B cell (primary cell): ENCODE measurements at regions not wholly inside any gene's neighbourhood (a gene's known extent, or its start where the extent isn't known, plus 50 kb on each side); places are given as distances from the start of the nearest gene placed in this dataset.

Experiments
- ATAC-seq: fragments of 200-7000 bp; cut with Tn5 transposase; one replicate; pipeline ENCODE4 v1.10.0; 2021; ENCODE audit warnings: low read depth, mild to moderate bottlenecking, moderate number of reproducible peaks, moderate library complexity
- CTCF ChIA-PET: fragments of 350-600 bp; sonication (Branson Sonifier 250); formaldehyde crosslinking; loops from one replicate; lab custom pipeline; 2021; ENCODE audit warnings: antibody characterized with exemption, inconsistent platforms; lab: Charles Lee
- POLR2A ChIA-PET: fragments of 350-600 bp; sonication (Branson Sonifier 250); formaldehyde crosslinking; loops from one replicate; lab custom pipeline; 2021; ENCODE audit warnings: antibody characterized with exemption; lab: Charles Lee
- DNase-seq: peaks from one replicate; pipeline ENCODE4 v3.0.0; 2013
- H2AFZ ChIP-seq: 2 replicates; pipeline ENCODE4 v1.6.1; 2012; ENCODE audit warnings: mild to moderate bottlenecking, low read depth, low read length; ENCODE audit not compliant: insufficient read depth, poor library complexity, severe bottlenecking
- H3K27ac ChIP-seq, 2 donors: 1 replicate in 1 of 2; 2 replicates in 1 of 2; pipeline ENCODE4 v1.5.1; 2012 to 2013; ENCODE audit warnings: low read length in 2 of 2, mild to moderate bottlenecking in 2 of 2, moderate library complexity in 1 of 2
- H3K27me3 ChIP-seq, 4 experiments: fragments of 200-600 bp in 1 of 4; sonication (generic) in 1 of 4; replicated peaks in 1 of 4; 1 replicate in 2 of 4; 2 replicates in 2 of 4; pipeline versions ENCODE4 v1.6.1 to v1.7.0; 2013 to 2016; ENCODE audit warnings: low read length in 3 of 4, mild to moderate bottlenecking in 2 of 4, mixed read lengths in 1 of 4, moderate library complexity in 1 of 4; ENCODE audit not compliant: insufficient read depth in 4 of 4, control insufficient read depth in 3 of 4; ENCODE audit errors: control extremely low read depth in 1 of 4
- H3K36me3 ChIP-seq, 2 experiments: replicated peaks in 1 of 2; 1 replicate in 1 of 2; 2 replicates in 1 of 2; pipeline versions ENCODE4 v1.6.1 to v1.7.1; 2013; ENCODE audit warnings: low read length in 1 of 2; ENCODE audit not compliant: insufficient read depth in 2 of 2, control insufficient read depth in 1 of 2; ENCODE audit errors: control extremely low read depth in 1 of 2, extremely low read depth in 1 of 2
- H3K4me1 ChIP-seq, 2 donors: fragments of 200-600 bp in 1 of 2; sonication (generic) in 1 of 2; 1 replicate in 1 of 2; 2 replicates in 1 of 2; pipeline versions ENCODE4 v1.5.1 to v1.6.1; 2013 to 2017; ENCODE audit warnings: low read length in 2 of 2; ENCODE audit not compliant: control insufficient read depth in 2 of 2, insufficient read depth in 2 of 2
- H3K4me2 ChIP-seq: replicated peaks from 2 replicates; pipeline ENCODE3; 2012; ENCODE audit warnings: mild to moderate bottlenecking, low read depth, low read length; ENCODE audit not compliant: poor library complexity, severe bottlenecking
- H3K4me3 ChIP-seq, 5 experiments: fragments of 200-600 bp in 1 of 5; sonication (generic) in 1 of 5; 1 replicate in 3 of 5; 2 replicates in 2 of 5; pipeline versions ENCODE4 v1.5.1 to v1.7.0; 2011 to 2016; ENCODE audit warnings: low read length in 4 of 5, mild to moderate bottlenecking in 4 of 5, low read depth in 2 of 5, control low read depth in 1 of 5, moderate library complexity in 1 of 5; ENCODE audit not compliant: insufficient read depth in 1 of 5; ENCODE audit errors: control extremely low read depth in 1 of 5, extremely low read depth in 1 of 5
- H3K79me2 ChIP-seq: fragments of 200-600 bp; sonication (generic); one replicate; pipeline ENCODE4 v1.6.0; 2016; ENCODE audit warnings: low read length; ENCODE audit not compliant: control insufficient read depth, insufficient read depth
- H3K9ac ChIP-seq: fragments of 200-600 bp; sonication (generic); 2 replicates; pipeline ENCODE4 v1.6.1; 2017; ENCODE audit warnings: mild to moderate bottlenecking, low read length, moderate library complexity
- H3K9me3 ChIP-seq, 3 donors: one replicate each; pipeline versions ENCODE4 v1.6.1 to v1.7.1; 2013; ENCODE audit warnings: low read length in 2 of 3; ENCODE audit not compliant: control insufficient read depth in 2 of 3, insufficient read depth in 1 of 3; ENCODE audit errors: control extremely low read depth in 1 of 3
- H4K20me1 ChIP-seq: 2 replicates; pipeline ENCODE4 v1.6.0; 2012; ENCODE audit warnings: mild to moderate bottlenecking, low read length; ENCODE audit not compliant: insufficient read depth, control insufficient read depth, poor library complexity, severe bottlenecking
- H3K27ac Mint-ChIP-seq: one replicate; pipeline ENCODE4 v1.8.0; 2021; ENCODE audit warnings: mixed read lengths
- H3K27me3 Mint-ChIP-seq: one replicate; pipeline ENCODE4 v1.8.0; 2021; ENCODE audit warnings: mixed read lengths
- H3K4me1 Mint-ChIP-seq: one replicate; pipeline ENCODE4 v1.8.0; 2021; ENCODE audit warnings: mixed read lengths
- H3K4me3 Mint-ChIP-seq: one replicate; pipeline ENCODE4 v1.8.0; 2021; ENCODE audit warnings: mixed read lengths
- H3K9me3 Mint-ChIP-seq: one replicate; pipeline ENCODE4 v1.8.0; 2022; ENCODE audit warnings: mixed read lengths; ENCODE audit not compliant: insufficient read depth
- EZH2 ChIP-seq: IDR thresholded peaks from 2 replicates; pipeline ENCODE4 v1.6.1; 2012; ENCODE audit warnings: borderline replicate concordance, low read depth, mild to moderate bottlenecking, moderate library complexity, low read length; ENCODE audit not compliant: insufficient read depth, poor library complexity, severe bottlenecking
- WGBS: methylation state at CpG from one replicate; pipeline ENCODE4 v1.1.5; 2013; ENCODE audit warnings: missing lambda C conversion rate; ENCODE audit not compliant: insufficient coverage; 5-methylcytosine and 5-hydroxymethylcytosine counted together
- intact Hi-C: fragments of 100-400 bp; cut with micrococcal nuclease; formaldehyde crosslinking; loops from one replicate; pipeline ENCODE4 v1.10.0; 2022
- TF ChIP-seq, protein P1 (sequence below): fragments of 200-600 bp; IDR thresholded peaks from one replicate; pipeline ENCODE4 v1.8.0; 2022; ENCODE audit warnings: antibody characterized with exemption, mild to moderate bottlenecking

GRCh38 chr6:95127261-95127660 lies 450.1 kb upstream of the MANEA start:
- no peak overlapping the region for H3K4me3 ChIP-seq
- no peak overlapping the region for H3K27ac ChIP-seq
- WGBS, result no CpG with 5 or more reads among the region's 3 CpGs
- H3K27me3 ChIP-seq, result no peaks in the 10 kb centered on the region
- no peak overlapping the region for H3K9ac ChIP-seq
- Mint-ChIP-seq H3K4me1 (no peaks in the 10 kb centered on the region), H3K27ac (no peak overlapping the region), H3K9me3 (no peaks in the 10 kb centered on the region), H3K4me3 (no peak overlapping the region), H3K27me3 (no peaks in the 10 kb centered on the region)
- ChIA-PET CTCF (no interaction called here), POLR2A (no interaction called here)
- intact Hi-C loops, result no loop called here
- H3K4me1 ChIP-seq, result no peaks in the 10 kb centered on the region
- no peak overlapping the region for H2AFZ ChIP-seq
- TF ChIP-seq, protein P1, sequence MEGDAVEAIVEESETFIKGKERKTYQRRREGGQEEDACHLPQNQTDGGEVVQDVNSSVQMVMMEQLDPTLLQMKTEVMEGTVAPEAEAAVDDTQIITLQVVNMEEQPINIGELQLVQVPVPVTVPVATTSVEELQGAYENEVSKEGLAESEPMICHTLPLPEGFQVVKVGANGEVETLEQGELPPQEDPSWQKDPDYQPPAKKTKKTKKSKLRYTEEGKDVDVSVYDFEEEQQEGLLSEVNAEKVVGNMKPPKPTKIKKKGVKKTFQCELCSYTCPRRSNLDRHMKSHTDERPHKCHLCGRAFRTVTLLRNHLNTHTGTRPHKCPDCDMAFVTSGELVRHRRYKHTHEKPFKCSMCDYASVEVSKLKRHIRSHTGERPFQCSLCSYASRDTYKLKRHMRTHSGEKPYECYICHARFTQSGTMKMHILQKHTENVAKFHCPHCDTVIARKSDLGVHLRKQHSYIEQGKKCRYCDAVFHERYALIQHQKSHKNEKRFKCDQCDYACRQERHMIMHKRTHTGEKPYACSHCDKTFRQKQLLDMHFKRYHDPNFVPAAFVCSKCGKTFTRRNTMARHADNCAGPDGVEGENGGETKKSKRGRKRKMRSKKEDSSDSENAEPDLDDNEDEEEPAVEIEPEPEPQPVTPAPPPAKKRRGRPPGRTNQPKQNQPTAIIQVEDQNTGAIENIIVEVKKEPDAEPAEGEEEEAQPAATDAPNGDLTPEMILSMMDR, result no peak
- no peak for TF ChIP-seq EZH2
- DNase-seq, result no peak
- no peak for ATAC-seq
- H4K20me1 ChIP-seq, result no peaks in the 10 kb centered on the region
- H3K79me2 ChIP-seq, result no peaks in the 10 kb centered on the region
- no peaks in the 10 kb centered on the region for H3K36me3 ChIP-seq
- no peaks in the 10 kb centered on the region for H3K9me3 ChIP-seq
- no peak overlapping the region for H3K4me2 ChIP-seq

DNA sequence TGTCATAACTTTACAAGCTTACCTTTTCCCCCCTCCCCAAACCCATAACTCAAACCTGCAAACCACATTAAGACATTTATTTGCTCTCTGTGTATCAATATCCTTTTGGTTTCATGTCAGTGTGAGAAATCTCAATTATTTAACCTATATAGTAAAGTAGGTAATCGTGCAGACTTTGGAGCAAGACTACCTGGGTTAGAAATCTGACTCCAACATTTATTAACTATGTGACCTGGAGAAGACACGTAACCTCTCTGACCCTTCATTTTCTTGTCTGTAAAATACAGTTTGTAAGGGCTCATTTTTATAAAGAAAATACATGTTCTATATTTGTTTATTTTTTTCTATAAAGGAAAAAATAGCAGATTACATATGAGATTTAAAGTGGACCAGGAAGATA lies 448.9 kb upstream of the MANEA start:
- H3K79me2 ChIP-seq, result no peaks in the 10 kb centered on the region
- DNase-seq (no peak), ATAC-seq (no peak)
- no peaks in the 10 kb centered on the region for H4K20me1 ChIP-seq
- Mint-ChIP-seq H3K9me3 (no peaks in the 10 kb centered on the region), H3K27me3 (no peaks in the 10 kb centered on the region), H3K27ac (no peak overlapping the region), H3K4me1 (no peaks in the 10 kb centered on the region), H3K4me3 (no peak overlapping the region)
- H3K4me3 ChIP-seq, result no peak overlapping the region
- no peak overlapping the region for H3K27ac ChIP-seq
- no peaks in the 10 kb centered on the region for H3K4me1 ChIP-seq
- H3K9me3 ChIP-seq, result no peaks in the 10 kb centered on the region
- ChIA-PET CTCF (no interaction called here), POLR2A (no interaction called here)
- H3K27me3 ChIP-seq, result no peaks in the 10 kb centered on the region
- no peaks in the 10 kb centered on the region for H3K36me3 ChIP-seq
- H3K9ac ChIP-seq, result no peak overlapping the region
- H3K4me2 ChIP-seq, result no peak overlapping the region
- intact Hi-C loops, result no loop called here
- no peak overlapping the region for H2AFZ ChIP-seq
- no peak for TF ChIP-seq EZH2
- TF ChIP-seq, protein P1, result no peak
- WGBS, result no CpG with 5 or more reads among the region's 2 CpGs
